ENCODE measurements at regions not wholly inside any gene's neighbourhood (a gene's known extent, or its start where the extent isn't known, plus 50 kb on each side); places are given as distances from the start of the nearest gene placed in this dataset.

GRCh38 chr2:6471419-6471818, 394.3 kb downstream of the CMPK2 start:
- Histone ChIP-seq H3K4me3 (ENCODE audit: control insufficient read depth in 1 of 2, extremely low read depth in 1 of 2, low read length in 1 of 2) (no peak overlapping the region), H3K9me3 (no peaks in the 10 kb centered on the region), H3K27me3 (replicated peaks in 1 of 2; ENCODE audit: control insufficient read depth in 2 of 2, extremely low read depth in 1 of 2, insufficient read depth in 2 of 2, low read length in 1 of 2) (no peaks in the 10 kb centered on the region), H3K36me3 (ENCODE audit: control insufficient read depth in 2 of 2, extremely low read depth in 1 of 2, insufficient read depth in 1 of 2, low read length in 1 of 2) (no peaks in the 10 kb centered on the region), H3K4me1 (ENCODE audit: control insufficient read depth in 1 of 2, extremely low read depth in 1 of 2, insufficient read depth in 2 of 2, low read length in 2 of 2) (no peaks in the 10 kb centered on the region), H3K27ac (ENCODE audit: low read length) (no peak overlapping the region)
- H3K4me3 Mint-ChIP-seq: no peak overlapping the region
- no peak for DNase-seq
- POLR2A ChIA-PET: no interaction called here
- no peaks in the 10 kb centered on the region for H3K4me1 Mint-ChIP-seq
- ATAC-seq (replicated peaks in 1 of 4): no peak
- CTCF ChIA-PET: no interaction called here
- no peaks in the 10 kb centered on the region for H3K36me3 Mint-ChIP-seq
- 100% methylated on average over 1 of the region's 4 CpGs for WGBS (ENCODE audit: insufficient coverage)
- H3K27me3 Mint-ChIP-seq: peaks cover 0 to 10% of the 10 kb centered on the region in 2 donors
- no peak overlapping the region for H3K27ac Mint-ChIP-seq
- peaks cover 4 to 12% (median 6%) of the 10 kb centered on the region in 3 donors for H3K9me3 Mint-ChIP-seq

GRCh38 chr2:6474161-6475140, 391.3 kb downstream of the CMPK2 start:
- ChIA-PET POLR2A (no interaction called here), CTCF (no interaction called here)
- WGBS (ENCODE audit: insufficient coverage): 60% methylated on average over 1 of the region's 4 CpGs
- Mint-ChIP-seq H3K4me1 (no peaks in the 10 kb centered on the region), H3K36me3 (no peaks in the 10 kb centered on the region), H3K4me3 (no peak overlapping the region), H3K27ac (no peak overlapping the region), H3K9me3 (peaks cover 0 to under 1% (median under 1%) of the 10 kb centered on the region in 3 donors), H3K27me3 (peaks cover 0 to 11% of the 10 kb centered on the region in 2 donors)
- H3K27me3 ChIP-seq (replicated peaks in 1 of 2; ENCODE audit: control insufficient read depth in 2 of 2, extremely low read depth in 1 of 2, insufficient read depth in 2 of 2, low read length in 1 of 2): no peaks in the 10 kb centered on the region
- H3K4me3 ChIP-seq (ENCODE audit: control insufficient read depth in 1 of 2, extremely low read depth in 1 of 2, low read length in 1 of 2): no peak overlapping the region
- DNase-seq (no peak), ATAC-seq (replicated peaks in 1 of 4) (no peak)
- no peaks in the 10 kb centered on the region for H3K36me3 ChIP-seq (ENCODE audit: control insufficient read depth in 2 of 2, extremely low read depth in 1 of 2, insufficient read depth in 1 of 2, low read length in 1 of 2)
- H3K27ac ChIP-seq (ENCODE audit: low read length): no peak overlapping the region
- no peaks in the 10 kb centered on the region for H3K9me3 ChIP-seq
- no peaks in the 10 kb centered on the region for H3K4me1 ChIP-seq (ENCODE audit: control insufficient read depth in 1 of 2, extremely low read depth in 1 of 2, insufficient read depth in 2 of 2, low read length in 2 of 2)

- H3K27me3 Mint-ChIP-seq: peaks cover 0 to 11% of the 10 kb centered on the region in 2 donors
- no peaks in the 10 kb centered on the region for H3K9me3 Mint-ChIP-seq
- ChIA-PET POLR2A (no interaction called here), CTCF (no interaction called here)
- no peak overlapping the region for H3K27ac Mint-ChIP-seq
- ATAC-seq (replicated peaks in 1 of 4): no peak
- Histone ChIP-seq H3K27ac (ENCODE audit: low read length) (no peak overlapping the region), H3K4me1 (ENCODE audit: control insufficient read depth in 1 of 2, extremely low read depth in 1 of 2, insufficient read depth in 2 of 2, low read length in 2 of 2) (no peaks in the 10 kb centered on the region), H3K4me3 (ENCODE audit: control insufficient read depth in 1 of 2, extremely low read depth in 1 of 2, low read length in 1 of 2) (no peak overlapping the region), H3K9me3 (no peaks in the 10 kb centered on the region), H3K27me3 (replicated peaks in 1 of 2; ENCODE audit: control insufficient read depth in 2 of 2, extremely low read depth in 1 of 2, insufficient read depth in 2 of 2, low read length in 1 of 2) (no peaks in the 10 kb centered on the region), H3K36me3 (ENCODE audit: control insufficient read depth in 2 of 2, extremely low read depth in 1 of 2, insufficient read depth in 1 of 2, low read length in 1 of 2) (no peaks in the 10 kb centered on the region)
- no peak overlapping the region for H3K4me3 Mint-ChIP-seq
- DNase-seq: no peak
- no peaks in the 10 kb centered on the region for H3K36me3 Mint-ChIP-seq
- no peaks in the 10 kb centered on the region for H3K4me1 Mint-ChIP-seq
- 30% methylated on average over 1 of the region's 4 CpGs for WGBS (ENCODE audit: insufficient coverage)
Measured at GRCh38 chr2:6475155-6475940, 390.4 kb downstream of the CMPK2 start.

GRCh38 chr2:6480514-6480913, 385.2 kb downstream of the CMPK2 start:
- 87% methylated on average over 4 of the region's 4 CpGs for WGBS (ENCODE audit: insufficient coverage)
- DNase-seq (no peak), ATAC-seq (replicated peaks in 1 of 4) (no peak)
- H3K36me3 ChIP-seq (ENCODE audit: control insufficient read depth in 2 of 2, extremely low read depth in 1 of 2, insufficient read depth in 1 of 2, low read length in 1 of 2): no peaks in the 10 kb centered on the region
- peaks cover 0 to 7% of the 10 kb centered on the region in 2 donors for H3K27me3 Mint-ChIP-seq
- no peak overlapping the region for H3K27ac ChIP-seq (ENCODE audit: low read length)
- H3K4me3 Mint-ChIP-seq: no peak overlapping the region
- H3K27me3 ChIP-seq (replicated peaks in 1 of 2; ENCODE audit: control insufficient read depth in 2 of 2, extremely low read depth in 1 of 2, insufficient read depth in 2 of 2, low read length in 1 of 2): no peaks in the 10 kb centered on the region
- CTCF ChIA-PET: no interaction called here
- no peaks in the 10 kb centered on the region for H3K9me3 Mint-ChIP-seq
- no peaks in the 10 kb centered on the region for H3K4me1 Mint-ChIP-seq
- no peak overlapping the region for H3K4me3 ChIP-seq (ENCODE audit: control insufficient read depth in 1 of 2, extremely low read depth in 1 of 2, low read length in 1 of 2)
- no peak overlapping the region for H3K27ac Mint-ChIP-seq
- POLR2A ChIA-PET: no interaction called here
- no peaks in the 10 kb centered on the region for H3K4me1 ChIP-seq (ENCODE audit: control insufficient read depth in 1 of 2, extremely low read depth in 1 of 2, insufficient read depth in 2 of 2, low read length in 2 of 2)
- no peaks in the 10 kb centered on the region for H3K36me3 Mint-ChIP-seq
- no peaks in the 10 kb centered on the region for H3K9me3 ChIP-seq

DNA sequence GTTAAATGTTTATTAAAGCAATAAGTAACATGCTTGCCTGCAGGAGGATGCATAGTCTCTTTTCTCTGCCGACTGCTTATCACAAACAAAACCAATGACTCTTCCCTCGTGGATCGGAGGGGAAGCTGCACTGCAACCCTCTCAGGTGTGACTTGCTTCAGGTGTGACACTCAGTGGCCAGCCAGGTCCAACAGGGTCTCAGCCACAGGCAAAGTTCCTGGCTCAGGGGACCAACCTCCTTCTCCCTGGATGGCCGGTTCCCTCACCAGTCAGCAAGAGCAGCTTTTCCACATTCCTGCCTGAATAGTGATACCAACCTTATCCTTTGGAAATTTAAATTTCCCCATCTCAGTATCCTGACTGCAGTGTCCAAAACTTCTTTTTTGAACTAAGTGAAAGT, 383.5 kb downstream of the CMPK2 start:
- no peaks in the 10 kb centered on the region for H3K4me1 Mint-ChIP-seq
- H3K9me3 Mint-ChIP-seq: no peaks in the 10 kb centered on the region
- no peak overlapping the region for H3K4me3 ChIP-seq (ENCODE audit: control insufficient read depth in 1 of 2, extremely low read depth in 1 of 2, low read length in 1 of 2)
- DNase-seq (no peak), ATAC-seq (replicated peaks in 1 of 4) (no peak)
- H3K36me3 ChIP-seq (ENCODE audit: control insufficient read depth in 2 of 2, extremely low read depth in 1 of 2, insufficient read depth in 1 of 2, low read length in 1 of 2): no peaks in the 10 kb centered on the region
- no peak overlapping the region for H3K27ac Mint-ChIP-seq
- no peak overlapping the region for H3K4me3 Mint-ChIP-seq
- no peaks in the 10 kb centered on the region for H3K27me3 Mint-ChIP-seq
- no peaks in the 10 kb centered on the region for H3K4me1 ChIP-seq (ENCODE audit: control insufficient read depth in 1 of 2, extremely low read depth in 1 of 2, insufficient read depth in 2 of 2, low read length in 2 of 2)
- no peaks in the 10 kb centered on the region for H3K9me3 ChIP-seq
- CTCF ChIA-PET: no interaction called here
- H3K36me3 Mint-ChIP-seq: no peaks in the 10 kb centered on the region
- H3K27ac ChIP-seq (ENCODE audit: low read length): no peak overlapping the region
- POLR2A ChIA-PET: no interaction called here
- WGBS (ENCODE audit: insufficient coverage): 67% methylated on average over 3 of the region's 4 CpGs
- no peaks in the 10 kb centered on the region for H3K27me3 ChIP-seq (replicated peaks in 1 of 2; ENCODE audit: control insufficient read depth in 2 of 2, extremely low read depth in 1 of 2, insufficient read depth in 2 of 2, low read length in 1 of 2)

- Mint-ChIP-seq H3K4me3 (no peak overlapping the region), H3K27me3 (peaks cover 0 to 4% of the 10 kb centered on the region in 2 donors), H3K27ac (no peak overlapping the region), H3K4me1 (no peaks in the 10 kb centered on the region), H3K36me3 (no peaks in the 10 kb centered on the region), H3K9me3 (no peaks in the 10 kb centered on the region)
- H3K27ac ChIP-seq (ENCODE audit: low read length): no peak overlapping the region
- no peak overlapping the region for H3K4me3 ChIP-seq (ENCODE audit: control insufficient read depth in 1 of 2, extremely low read depth in 1 of 2, low read length in 1 of 2)
- no peak for DNase-seq
- POLR2A ChIA-PET: no interaction called here
- H3K36me3 ChIP-seq (ENCODE audit: control insufficient read depth in 2 of 2, extremely low read depth in 1 of 2, insufficient read depth in 1 of 2, low read length in 1 of 2): no peaks in the 10 kb centered on the region
- WGBS (ENCODE audit: insufficient coverage): 46% methylated on average over 2 of the region's 4 CpGs
- H3K4me1 ChIP-seq (ENCODE audit: control insufficient read depth in 1 of 2, extremely low read depth in 1 of 2, insufficient read depth in 2 of 2, low read length in 2 of 2): no peaks in the 10 kb centered on the region
- CTCF ChIA-PET: no interaction called here
- H3K27me3 ChIP-seq (replicated peaks in 1 of 2; ENCODE audit: control insufficient read depth in 2 of 2, extremely low read depth in 1 of 2, insufficient read depth in 2 of 2, low read length in 1 of 2): no peaks in the 10 kb centered on the region
- no peak for ATAC-seq (replicated peaks in 1 of 4)
- no peaks in the 10 kb centered on the region for H3K9me3 ChIP-seq
Measured at GRCh38 chr2:6487765-6488164, 377.9 kb downstream of the CMPK2 start.
